ENCODE measurements at regions not wholly inside any gene's neighbourhood (a gene's known extent, or its start where the extent isn't known, plus 50 kb on each side); places are given as distances from the start of the nearest gene placed in this dataset.
"Not testable (repeated sequence)": the region's sequence is repeated elsewhere in the genome, so short reads cannot be mapped to it uniquely, and the experiment has no call there.

GRCh38 chr10:28969413-28969812 is 292.1 kb downstream of the BAMBI start:
- DNase-seq: no peak

- no peak for DNase-seq
These were observed 292.9 kb downstream of the BAMBI start for GRCh38 chr10:28970231-28970630.

- no peak for DNase-seq
These were observed 293.9 kb downstream of the BAMBI start for GRCh38 chr10:28971255-28971654.

- DNase-seq: no peak
These were observed 294.4 kb downstream of the BAMBI start for GRCh38 chr10:28971764-28972163.

- no peak for DNase-seq
These were observed 296.1 kb downstream of the BAMBI start for GRCh38 chr10:28973309-28973972.

- no peak for DNase-seq
These were observed 298.7 kb downstream of the BAMBI start for GRCh38 chr10:28975891-28976531.

- DNase-seq: no peak
These were observed 300.2 kb downstream of the BAMBI start for GRCh38 chr10:28977518-28977917.

GRCh38 chr10:28980264-28980663 is 302.9 kb downstream of the BAMBI start:
- no peak for DNase-seq

GRCh38 chr10:28981007-28981406 is 303.7 kb downstream of the BAMBI start:
- DNase-seq: no peak

- no peak for DNase-seq
These were observed 305.7 kb downstream of the BAMBI start for GRCh38 chr10:28982974-28983373.

GRCh38 chr10:28983799-28984198 is 305.1 kb upstream of the LYZL1 start:
- DNase-seq: no peak

DNA sequence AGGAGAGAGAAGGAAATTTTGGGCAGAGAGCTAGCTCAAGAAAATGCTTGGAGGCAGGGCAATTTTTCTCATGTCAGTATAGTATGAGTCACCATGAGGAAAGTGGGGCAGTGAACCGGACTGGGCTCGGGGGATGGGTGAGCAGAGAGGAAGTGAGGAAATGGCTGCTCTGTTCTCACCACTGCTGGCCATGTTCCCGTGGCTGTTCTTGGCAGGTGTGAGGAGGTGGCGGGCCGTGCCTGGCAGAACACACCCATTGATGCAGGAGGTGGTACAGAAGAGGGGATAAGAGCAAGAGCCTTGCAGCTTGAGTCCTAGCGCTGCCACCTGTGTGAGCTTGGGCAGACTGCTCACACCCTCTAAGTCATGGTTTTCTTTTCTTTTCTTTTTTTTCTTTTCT is 304.4 kb upstream of the LYZL1 start:
- DNase-seq: peak; percentile 63

DNA sequence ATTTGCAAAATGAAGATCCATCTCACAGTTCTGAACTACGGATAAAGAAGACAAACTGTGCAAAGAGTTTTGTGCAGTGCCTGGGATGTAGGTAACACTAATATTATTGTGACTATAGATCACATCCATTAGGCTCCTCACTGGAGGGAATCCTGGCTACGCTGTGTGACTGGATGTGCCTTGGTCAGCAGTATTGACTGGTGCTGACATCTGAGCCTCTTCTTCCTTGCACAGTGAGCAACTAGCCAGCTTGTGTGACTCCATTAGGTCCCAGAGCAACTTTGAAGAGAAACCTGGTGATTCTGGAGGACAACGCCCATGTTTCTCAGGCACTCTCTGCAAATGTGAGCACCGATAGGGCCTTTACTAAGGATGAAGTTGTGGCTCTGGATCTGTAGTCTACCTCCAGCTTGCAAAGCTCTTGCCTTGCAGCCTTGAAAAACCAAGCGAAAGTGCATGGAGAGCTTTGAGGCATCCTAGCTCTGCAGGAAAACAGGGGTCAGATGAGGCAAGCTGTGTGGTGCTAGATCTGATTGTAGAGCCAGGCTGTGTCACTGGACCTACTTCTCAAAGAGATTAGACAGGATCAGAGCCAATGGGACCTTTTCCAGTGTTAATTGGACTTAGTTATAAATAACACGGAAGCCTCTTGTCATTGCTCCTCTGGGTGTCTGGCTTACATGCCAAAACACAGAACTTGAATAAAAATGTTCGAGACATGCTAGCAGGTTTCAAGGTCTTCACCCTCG is 303.6 kb upstream of the LYZL1 start:
- no peak for DNase-seq

GRCh38 chr10:28986117-28986792 is 302.6 kb upstream of the LYZL1 start:
- DNase-seq: peak; percentile 47

- no peak for DNase-seq
These were observed 302.0 kb upstream of the LYZL1 start for GRCh38 chr10:28986856-28987255.

GRCh38 chr10:28987555-28988320 is 301.1 kb upstream of the LYZL1 start:
- DNase-seq: no peak

DNA sequence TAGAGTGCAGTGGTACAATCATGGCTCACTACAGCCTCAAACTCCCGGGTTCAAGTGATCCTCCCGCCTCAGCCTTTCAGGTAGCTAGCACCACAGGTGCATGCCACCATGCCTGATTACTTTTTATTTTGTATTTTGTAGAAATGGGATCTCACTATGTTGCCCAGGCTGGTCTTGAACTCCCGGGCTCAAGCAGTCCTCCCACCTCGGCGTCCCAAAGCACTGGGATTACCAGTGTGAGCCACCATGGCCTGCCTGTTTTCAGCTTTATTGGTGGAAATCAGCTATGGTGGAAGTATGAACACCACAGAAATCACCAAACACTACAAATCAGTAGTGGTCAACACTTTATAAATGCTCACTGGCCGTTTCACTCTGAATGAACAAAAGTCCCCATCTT is 299.9 kb upstream of the LYZL1 start:
- DNase-seq: no peak

DNA sequence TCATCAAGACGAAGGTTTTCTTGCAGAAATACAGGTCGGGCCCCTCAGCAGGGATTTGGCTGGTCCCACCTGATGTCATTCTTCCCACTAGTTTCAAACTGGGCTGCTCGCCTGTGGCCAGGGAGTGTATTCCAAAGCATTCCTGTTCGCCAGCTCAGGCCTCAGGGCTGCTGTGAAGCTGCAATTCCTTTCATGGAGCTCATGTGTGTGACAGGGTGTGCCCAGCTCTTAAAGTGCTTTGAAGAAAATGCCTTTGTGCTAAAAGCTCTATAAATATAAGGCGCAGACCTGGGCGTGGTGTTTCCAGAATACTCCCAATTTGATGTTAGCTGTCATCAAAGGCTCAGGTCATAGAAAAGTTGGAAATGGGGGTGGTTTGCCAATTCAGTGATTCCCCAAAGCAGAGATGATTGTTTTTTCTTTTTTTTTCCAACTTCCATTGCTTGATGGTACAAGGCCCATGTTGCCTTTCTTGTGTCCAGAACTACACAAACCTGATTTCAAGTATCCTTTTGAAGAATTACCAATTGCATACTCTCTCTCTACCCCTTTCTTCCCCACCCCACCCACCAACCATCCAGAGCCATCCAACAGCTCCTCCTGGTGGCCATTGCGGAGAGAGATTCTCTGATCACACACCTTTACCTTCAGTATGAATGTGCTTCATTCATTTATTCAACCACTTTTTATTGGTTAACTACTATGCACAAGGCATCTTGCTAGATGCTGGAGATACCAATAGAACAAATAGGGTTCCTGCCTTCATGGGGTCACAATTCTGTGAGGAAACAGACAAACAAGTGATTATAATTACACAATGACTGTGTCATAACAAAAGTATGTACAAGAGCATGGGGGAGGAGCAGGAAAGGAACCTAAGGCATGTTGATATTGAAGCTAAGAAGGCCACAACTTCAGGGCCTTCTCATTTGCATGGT is 297.3 kb upstream of the LYZL1 start:
- peak; percentile 17 for DNase-seq

DNA sequence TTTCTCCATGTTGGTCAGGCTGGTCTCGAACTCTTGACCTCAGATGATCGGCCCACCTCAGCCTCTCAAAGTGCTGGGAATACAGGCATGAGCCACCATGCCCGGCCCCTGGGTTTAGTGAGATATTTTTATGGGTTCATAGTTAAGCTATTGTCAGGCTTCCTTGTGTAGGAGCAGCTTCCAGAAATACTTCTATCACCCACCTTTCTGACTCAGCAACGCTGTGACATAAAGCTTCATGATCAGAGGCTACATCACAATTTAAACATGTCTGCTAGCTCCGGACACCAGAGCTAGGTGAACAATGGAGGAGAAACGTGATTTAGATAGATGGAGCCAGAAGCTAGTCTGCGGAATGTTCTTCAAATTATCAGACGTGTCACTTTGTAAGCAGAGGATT is 295.8 kb upstream of the LYZL1 start:
- DNase-seq: no peak

- DNase-seq: no peak
These were observed 295.0 kb upstream of the LYZL1 start for GRCh38 chr10:28993861-28994260.

GRCh38 chr10:28994802-28995201 is 294.1 kb upstream of the LYZL1 start:
- not testable (repeated sequence) for DNase-seq

GRCh38 chr10:28995497-28995896 is 293.4 kb upstream of the LYZL1 start:
- no peak for DNase-seq
